Liver (tissue), 8 donors: ENCODE measurements at regions not wholly inside any gene's neighbourhood (a gene's known extent, or its start where the extent isn't known, plus 50 kb on each side); places are given as distances from the start of the nearest gene placed in this dataset.

ENCODE experiments used
- DNase-seq: peaks from one replicate; pipeline ENCODE4 v3.0.0-alpha.2; 2017; ENCODE audit warnings: low spot score
- H3K27ac ChIP-seq, 2 donors: one replicate each; pipeline ENCODE4 v1.7.0; 2013; ENCODE audit warnings: inconsistent platforms in 2 of 2, low read length in 2 of 2, control low read depth in 1 of 2, low read depth in 1 of 2, mild to moderate bottlenecking in 1 of 2
- H3K27me3 ChIP-seq, 4 donors: one replicate each; pipeline versions ENCODE4 v1.6.1 to v1.7.0; 2013; ENCODE audit warnings: low read length in 3 of 4, inconsistent platforms in 1 of 4, mild to moderate bottlenecking in 1 of 4, moderate library complexity in 1 of 4; ENCODE audit not compliant: control insufficient read depth in 4 of 4, insufficient read depth in 4 of 4
- H3K36me3 ChIP-seq, 4 donors: one replicate each; pipeline versions ENCODE4 v1.6.1 to v1.7.0; 2013; ENCODE audit warnings: low read length in 3 of 4, mild to moderate bottlenecking in 3 of 4, low read depth in 1 of 4, moderate library complexity in 1 of 4; ENCODE audit not compliant: control insufficient read depth in 4 of 4, insufficient read depth in 3 of 4
- H3K4me1 ChIP-seq, 4 donors: one replicate each; pipeline versions ENCODE4 v1.6.1 to v1.7.0; 2013; ENCODE audit warnings: low read length in 3 of 4, mild to moderate bottlenecking in 3 of 4, moderate library complexity in 1 of 4; ENCODE audit not compliant: control insufficient read depth in 4 of 4, insufficient read depth in 4 of 4
- H3K4me3 ChIP-seq, 3 donors: one replicate each; pipeline versions ENCODE4 v1.6.1 to v1.7.0; 2013; ENCODE audit warnings: low read length in 3 of 3, control low read depth in 1 of 3, low read depth in 1 of 3, mild to moderate bottlenecking in 1 of 3
- H3K9ac ChIP-seq, 2 donors: one replicate each; pipeline ENCODE4 v1.7.0; 2013; ENCODE audit warnings: low read length in 2 of 2, mild to moderate bottlenecking in 2 of 2, moderate library complexity in 2 of 2, control low read depth in 1 of 2, low read depth in 1 of 2
- H3K9me3 ChIP-seq, 4 donors: one replicate each; pipeline versions ENCODE4 v1.6.1 to v1.7.0; 2013; ENCODE audit warnings: low read length in 3 of 4; ENCODE audit not compliant: control insufficient read depth in 4 of 4
- ATF3 ChIP-seq: IDR thresholded peaks from 2 replicates; pipeline ENCODE4 v1.6.1; 2016; ENCODE audit warnings: antibody characterized with exemption
- CTCF ChIP-seq: fragments of 150-350 bp; IDR thresholded peaks from 2 replicates; pipeline ENCODE4 v1.5.1; 2017; ENCODE audit warnings: improper control_type of control experiment, low read depth, low read length; ENCODE audit not compliant: missing input control
- EGR1 ChIP-seq, 2 donors: IDR thresholded peaks; 2 replicates each; pipeline ENCODE4 v1.6.1; 2016 to 2018; ENCODE audit warnings: antibody characterized with exemption in 2 of 2, low read depth in 2 of 2
- FOXA1 ChIP-seq: IDR thresholded peaks from 2 replicates; pipeline ENCODE4 v1.6.1; 2016; ENCODE audit warnings: antibody characterized with exemption
- FOXA2 ChIP-seq: IDR thresholded peaks from 2 replicates; pipeline ENCODE4 v1.6.1; 2016; ENCODE audit warnings: antibody characterized with exemption
- GABPA ChIP-seq, 2 donors: IDR thresholded peaks in 1 of 2; conservative IDR thresholded peaks in 1 of 2; 2 replicates each; pipeline ENCODE4 v1.6.1; 2016; ENCODE audit warnings: antibody characterized with exemption in 2 of 2, mild to moderate bottlenecking in 1 of 2, moderate library complexity in 1 of 2
- HNF4A ChIP-seq, 2 donors: conservative IDR thresholded peaks; 2 replicates each; pipeline ENCODE4 v1.6.1; 2016; ENCODE audit warnings: antibody characterized with exemption in 2 of 2, mild to moderate bottlenecking in 2 of 2
- JUND ChIP-seq, 2 donors: IDR thresholded peaks; 2 replicates each; pipeline ENCODE4 v1.6.1; 2016; ENCODE audit warnings: antibody characterized with exemption in 2 of 2
- MAX ChIP-seq: IDR thresholded peaks from 2 replicates; pipeline ENCODE4 v1.6.1; 2016; ENCODE audit warnings: antibody characterized with exemption
- NR2F2 ChIP-seq: IDR thresholded peaks from 2 replicates; pipeline ENCODE4 v1.6.1; 2016; ENCODE audit warnings: antibody characterized with exemption
- RAD21 ChIP-seq, 2 donors: IDR thresholded peaks; 2 replicates each; pipeline ENCODE4 v1.6.1; 2016; ENCODE audit warnings: antibody characterized with exemption in 2 of 2, mild to moderate bottlenecking in 2 of 2
- RXRA ChIP-seq, 2 donors: IDR thresholded peaks; 2 replicates each; pipeline ENCODE4 v1.6.1; 2017 to 2018; ENCODE audit warnings: antibody characterized with exemption in 2 of 2, mild to moderate bottlenecking in 1 of 2
- SP1 ChIP-seq: IDR thresholded peaks from 2 replicates; pipeline ENCODE4 v1.6.1; 2018; ENCODE audit warnings: antibody characterized with exemption, mild to moderate bottlenecking
- TAF1 ChIP-seq: conservative IDR thresholded peaks from 2 replicates; pipeline ENCODE4 v1.6.1; 2016; ENCODE audit warnings: antibody characterized with exemption, mild to moderate bottlenecking
- YY1 ChIP-seq: IDR thresholded peaks from 2 replicates; pipeline ENCODE4 v1.6.1; 2016; ENCODE audit warnings: antibody characterized with exemption, mild to moderate bottlenecking
- ZBTB33 ChIP-seq: IDR thresholded peaks from 2 replicates; pipeline ENCODE4 v1.6.1; 2016; ENCODE audit warnings: antibody characterized with exemption
- WGBS: extraction: QIAGEN DNeasy Blood & Tissue Kit; methylation state at CpG from one replicate; pipeline ENCODE4 v1.1.7; 2013; 5-methylcytosine and 5-hydroxymethylcytosine counted together
- donor health status: healthy.
- donor health status: healthy.
- donor health status: healthy.
- donor health status: healthy.
- donor health status: healthy.

- Histone ChIP-seq H3K9ac (no peak overlapping the region), H3K36me3 (no peaks in the 10 kb centered on the region), H3K4me3 (no peak overlapping the region), H3K27ac (no peak overlapping the region), H3K4me1 (no peaks in the 10 kb centered on the region), H3K9me3 (no peaks in the 10 kb centered on the region), H3K27me3 (peaks cover 0 to 4% (median 0%) of the 10 kb centered on the region in 4 donors)
- WGBS = 85% methylated on average over 6 of the region's 6 CpGs
- DNase-seq = no peak
- TF ChIP-seq SP1 (no peak), ZBTB33 (no peak), RAD21 (IDR thresholded peaks at IDR 0.05) (no peak), CTCF (no peak), JUND (IDR thresholded peaks at IDR 0.05) (no peak)
These were observed 105.6 kb upstream of the TRABD2B start for GRCh38 chr1:48102766-48103165.

- 53% methylated on average over 10 of the region's 10 CpGs for WGBS
- Histone ChIP-seq H3K9ac (no peak overlapping the region), H3K27ac (no peak overlapping the region), H3K36me3 (no peaks in the 10 kb centered on the region), H3K4me3 (no peak overlapping the region), H3K27me3 (peaks cover 0 to 4% (median 0%) of the 10 kb centered on the region in 4 donors), H3K4me1 (no peaks in the 10 kb centered on the region), H3K9me3 (no peaks in the 10 kb centered on the region)
- no peak for TF ChIP-seq RXRA (IDR thresholded peaks at IDR 0.05)
- no peak for TF ChIP-seq MAX
- no peak for TF ChIP-seq FOXA1
- TF ChIP-seq TAF1 = no peak
- TF ChIP-seq NR2F2 = no peak
- TF ChIP-seq GABPA (IDR thresholded peaks at IDR 0.05 in 1 of 2, conservative IDR thresholded peaks at IDR 0.05 in 1 of 2) = no peak
- TF ChIP-seq RAD21 (IDR thresholded peaks at IDR 0.05) = no peak
- no peak for TF ChIP-seq SP1
- no peak for TF ChIP-seq CTCF
- TF ChIP-seq YY1 = no peak
- TF ChIP-seq JUND (IDR thresholded peaks at IDR 0.05) = no peak
- TF ChIP-seq EGR1 (IDR thresholded peaks at IDR 0.05; ENCODE audit: low read depth in 2 of 2) = no peak
- no peak for TF ChIP-seq HNF4A (conservative IDR thresholded peaks at IDR 0.05)
- TF ChIP-seq ZBTB33 = no peak
- no peak for TF ChIP-seq ATF3
- no peak for TF ChIP-seq FOXA2
- DNase-seq = no peak
These were observed 102.0 kb upstream of the TRABD2B start for GRCh38 chr1:48099072-48099773.
